NOMO-1 (cell line): ENCODE measurements at regions not wholly inside any gene's neighbourhood (a gene's known extent, or its start where the extent isn't known, plus 50 kb on each side); places are given as distances from the start of the nearest gene placed in this dataset.

Source experiments
- DNase-seq, 2 experiments: peaks; one replicate each; lab custom pipeline; 2025; ENCODE audit not compliant: unreplicated experiment in 2 of 2; lab: John Stamatoyannopoulos, UW

- no peak for DNase-seq
These were observed 323.6 kb downstream of the SLITRK2 start for GRCh38 chrX:146141221-146141620.

GRCh38 chrX:146144039-146144438 lies 326.4 kb downstream of the SLITRK2 start:
- DNase-seq: no peak

DNA sequence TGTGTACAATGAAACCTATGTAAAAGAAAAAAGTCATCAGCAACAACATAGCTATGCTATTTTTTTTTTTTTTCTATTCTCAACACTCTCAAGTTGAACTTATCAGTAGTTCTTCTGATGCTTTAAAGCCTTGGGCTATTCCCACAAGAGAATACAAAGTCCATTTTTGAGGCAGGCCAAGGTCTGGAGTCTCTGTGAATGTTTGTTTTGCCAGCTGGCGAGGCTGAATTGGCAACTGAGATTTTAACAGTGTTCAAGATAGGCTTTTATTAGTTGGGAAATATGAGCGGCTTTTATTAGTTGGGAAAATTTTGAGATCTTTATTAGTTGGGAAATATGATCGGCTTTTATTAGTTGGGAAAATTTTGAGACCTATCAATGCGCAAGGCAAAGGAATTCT lies 336.6 kb downstream of the SLITRK2 start:
- no peak for DNase-seq

DNA sequence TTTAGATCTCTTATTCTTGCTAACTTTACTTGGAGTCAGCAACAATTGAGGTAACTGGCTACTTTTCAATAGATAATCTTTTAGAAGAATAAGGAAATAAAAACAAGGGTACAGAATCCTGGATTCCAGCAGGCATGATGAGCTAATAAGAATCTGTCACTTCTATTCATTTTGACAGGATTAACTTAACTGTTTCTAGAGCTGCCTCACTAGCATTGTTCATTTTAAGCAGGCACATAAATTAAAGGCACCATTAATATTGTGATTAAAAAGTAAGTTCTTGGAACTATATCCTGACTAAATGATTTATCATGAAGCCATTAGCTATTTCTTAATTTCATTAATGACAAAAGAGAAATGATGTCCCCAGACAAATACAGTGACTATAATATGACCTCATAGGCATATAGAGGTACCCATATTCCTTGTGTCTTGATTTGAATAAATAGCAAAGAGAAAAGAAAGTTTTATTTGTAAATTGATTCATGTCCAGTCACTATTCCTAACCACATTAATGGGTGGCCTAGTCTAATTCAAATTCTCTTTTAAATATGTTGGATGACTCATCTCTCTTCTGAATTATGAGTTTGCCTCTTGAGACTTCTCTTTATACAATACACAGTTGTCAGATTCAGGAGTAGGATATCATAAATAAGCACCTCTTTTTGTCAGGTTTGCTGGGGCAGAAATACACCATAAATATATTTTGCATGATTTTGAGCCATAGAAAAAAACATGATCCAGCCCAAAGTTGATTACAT lies 343.0 kb downstream of the SLITRK2 start:
- no peak for DNase-seq

- no peak for DNase-seq
These were observed 356.1 kb downstream of the SLITRK2 start for GRCh38 chrX:146173742-146174141.

GRCh38 chrX:146181858-146182257 lies 364.2 kb downstream of the SLITRK2 start:
- DNase-seq: no peak

GRCh38 chrX:146186540-146186939 lies 368.9 kb downstream of the SLITRK2 start:
- no peak for DNase-seq

DNA sequence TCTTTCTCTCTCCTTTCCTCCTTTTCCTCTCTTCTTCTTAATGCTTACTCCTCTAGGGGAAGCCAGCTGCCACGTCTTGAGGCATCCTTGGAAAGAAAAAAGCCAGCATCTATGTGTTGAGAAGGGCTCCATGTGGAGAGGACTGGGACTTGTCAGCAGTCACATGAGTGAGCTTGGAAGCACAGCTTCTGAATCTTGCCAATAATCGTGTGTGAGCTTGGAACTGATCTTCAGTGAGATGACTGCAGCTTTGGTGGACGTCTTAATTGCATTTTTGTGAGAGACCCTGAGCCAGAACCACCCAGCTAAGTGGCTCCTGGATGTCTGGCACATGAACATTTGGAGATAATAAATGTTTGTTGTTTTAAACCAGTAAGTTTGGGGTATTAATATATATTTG lies 371.7 kb downstream of the SLITRK2 start:
- no peak for DNase-seq

- DNase-seq: no peak
These were observed 391.2 kb downstream of the SLITRK2 start for GRCh38 chrX:146208821-146209220.

GRCh38 chrX:146224442-146224841 lies 406.8 kb downstream of the SLITRK2 start:
- no peak for DNase-seq

GRCh38 chrX:146238173-146238572 lies 420.5 kb downstream of the SLITRK2 start:
- DNase-seq: no peak

GRCh38 chrX:146241902-146242301 lies 424.3 kb downstream of the SLITRK2 start:
- no peak for DNase-seq

GRCh38 chrX:146243041-146243440 lies 425.4 kb downstream of the SLITRK2 start:
- no peak for DNase-seq

DNA sequence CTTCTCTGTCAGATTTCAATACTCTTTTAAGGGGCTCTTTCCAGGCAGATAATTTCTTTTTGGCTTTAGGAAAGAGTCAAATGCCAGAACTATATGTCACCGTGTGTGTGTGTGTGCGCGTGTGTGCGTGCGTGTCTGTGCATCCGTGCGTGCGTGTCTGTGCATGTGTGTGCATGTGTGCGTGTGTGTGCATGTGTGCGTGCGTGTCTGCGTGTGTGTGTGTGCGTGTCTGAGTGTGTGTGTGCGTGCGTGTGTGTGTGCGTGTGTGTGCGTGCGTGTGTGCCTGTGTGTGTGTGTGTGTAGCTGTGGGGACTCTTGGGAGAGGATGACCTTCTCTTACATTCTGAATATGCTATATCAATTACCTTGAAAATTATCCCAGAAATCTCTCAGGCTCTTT lies 441.6 kb downstream of the SLITRK2 start:
- DNase-seq: no peak

GRCh38 chrX:146264763-146265375 lies 447.2 kb downstream of the SLITRK2 start:
- no peak for DNase-seq

- DNase-seq: peak in 1 of 2 experiments; percentile 48
These were observed 460.8 kb downstream of the SLITRK2 start for GRCh38 chrX:146278381-146278780.
